ENCODE measurements at regions not wholly inside any gene's neighbourhood (a gene's known extent, or its start where the extent isn't known, plus 50 kb on each side); places are given as distances from the start of the nearest gene placed in this dataset.
"Not testable (repeated sequence)": the region's sequence is repeated elsewhere in the genome, so short reads cannot be mapped to it uniquely, and the experiment has no call there.

GRCh38 chr9:63296848-63297247, 1988.2 kb downstream of the FOXD4L5 start:
- POLR2A ChIA-PET: not testable (repeated sequence)

DNA sequence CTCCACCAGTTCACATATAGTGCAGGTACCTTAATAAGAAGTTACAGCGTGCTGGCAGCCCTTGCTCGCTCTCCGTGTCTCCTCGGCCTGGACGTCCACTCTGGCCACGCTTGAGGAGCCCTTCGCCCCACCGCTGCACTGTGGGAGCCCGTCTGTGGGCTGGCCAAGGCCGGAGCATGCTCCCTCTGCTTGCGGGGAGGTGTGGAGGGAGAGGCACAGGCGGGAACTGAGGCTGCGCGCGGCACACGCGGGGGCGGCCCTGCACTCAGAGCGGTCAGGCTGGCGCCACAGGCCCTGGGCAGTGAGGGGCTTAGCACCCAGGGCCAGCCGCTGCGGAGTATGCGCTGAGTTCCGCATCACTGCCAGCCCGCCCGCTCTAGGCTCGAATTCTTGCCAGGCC, 1988.6 kb downstream of the FOXD4L5 start:
- WGBS (ENCODE audit: insufficient coverage): no CpG with 5 or more reads among the region's 27 CpGs
- ATAC-seq (replicated peaks in 1 of 4): not testable (repeated sequence)

More at GRCh38 chr9:63296848-63297247, 1988.2 kb downstream of the FOXD4L5 start:
- CTCF ChIA-PET; H3K9me3 Mint-ChIP-seq; H3K27me3 ChIP-seq (replicated peaks in 1 of 2; ENCODE audit: control insufficient read depth in 2 of 2, extremely low read depth in 1 of 2, insufficient read depth in 2 of 2, low read length in 1 of 2); H3K36me3 ChIP-seq (ENCODE audit: control insufficient read depth in 2 of 2, extremely low read depth in 1 of 2, insufficient read depth in 1 of 2, low read length in 1 of 2); H3K4me1 ChIP-seq (ENCODE audit: control insufficient read depth in 1 of 2, extremely low read depth in 1 of 2, insufficient read depth in 2 of 2, low read length in 2 of 2); H3K9me3 ChIP-seq; H3K4me3 ChIP-seq (ENCODE audit: control insufficient read depth in 1 of 2, extremely low read depth in 1 of 2, low read length in 1 of 2); H3K4me3 Mint-ChIP-seq; H3K27me3 Mint-ChIP-seq; H3K27ac ChIP-seq (ENCODE audit: low read length); H3K4me1 Mint-ChIP-seq; DNase-seq; H3K36me3 Mint-ChIP-seq; ATAC-seq (replicated peaks in 1 of 4); H3K27ac Mint-ChIP-seq: not testable (repeated sequence)
- WGBS (ENCODE audit: insufficient coverage): 94% methylated on average over 2 of the region's 14 CpGs

DNA sequence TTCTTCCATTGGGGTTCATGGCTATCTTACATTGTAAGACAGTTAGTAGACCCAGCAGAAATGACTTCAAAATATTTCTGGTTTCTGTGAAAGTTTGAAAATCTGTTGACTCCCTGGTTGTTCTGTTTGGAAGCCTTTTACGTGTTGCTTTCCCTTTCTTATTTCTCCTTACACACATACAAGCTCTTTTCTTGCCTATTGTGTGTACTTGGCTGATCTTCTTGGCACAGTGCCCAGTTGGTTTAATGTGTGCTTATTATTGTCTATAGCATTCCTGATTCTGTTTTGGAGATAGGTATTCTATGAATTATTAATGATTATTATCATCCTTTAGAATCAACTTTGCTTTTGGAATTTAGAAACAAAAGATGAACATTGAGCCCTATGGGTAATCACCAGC, 1995.0 kb downstream of the FOXD4L5 start:
- H3K27me3 ChIP-seq (replicated peaks in 1 of 2; ENCODE audit: control insufficient read depth in 2 of 2, extremely low read depth in 1 of 2, insufficient read depth in 2 of 2, low read length in 1 of 2); CTCF ChIA-PET; POLR2A ChIA-PET; H3K4me1 Mint-ChIP-seq; H3K9me3 Mint-ChIP-seq; H3K27ac ChIP-seq (ENCODE audit: low read length); DNase-seq; H3K36me3 ChIP-seq (ENCODE audit: control insufficient read depth in 2 of 2, extremely low read depth in 1 of 2, insufficient read depth in 1 of 2, low read length in 1 of 2); H3K36me3 Mint-ChIP-seq; H3K27ac Mint-ChIP-seq; H3K27me3 Mint-ChIP-seq; H3K4me3 ChIP-seq (ENCODE audit: control insufficient read depth in 1 of 2, extremely low read depth in 1 of 2, low read length in 1 of 2); H3K4me3 Mint-ChIP-seq; H3K4me1 ChIP-seq (ENCODE audit: control insufficient read depth in 1 of 2, extremely low read depth in 1 of 2, insufficient read depth in 2 of 2, low read length in 2 of 2); ATAC-seq (replicated peaks in 1 of 4); H3K9me3 ChIP-seq: not testable (repeated sequence)
- WGBS (ENCODE audit: insufficient coverage): no CpG with 5 or more reads among the region's 1 CpG

More for the DNA sequence above, 1988.6 kb downstream of the FOXD4L5 start:
- H3K4me1 ChIP-seq (ENCODE audit: control insufficient read depth in 1 of 2, extremely low read depth in 1 of 2, insufficient read depth in 2 of 2, low read length in 2 of 2); H3K36me3 Mint-ChIP-seq; H3K27ac ChIP-seq (ENCODE audit: low read length); H3K27ac Mint-ChIP-seq; H3K4me3 ChIP-seq (ENCODE audit: control insufficient read depth in 1 of 2, extremely low read depth in 1 of 2, low read length in 1 of 2); H3K9me3 Mint-ChIP-seq; H3K27me3 ChIP-seq (replicated peaks in 1 of 2; ENCODE audit: control insufficient read depth in 2 of 2, extremely low read depth in 1 of 2, insufficient read depth in 2 of 2, low read length in 1 of 2); POLR2A ChIA-PET; H3K9me3 ChIP-seq; H3K27me3 Mint-ChIP-seq; H3K4me3 Mint-ChIP-seq; CTCF ChIA-PET; H3K4me1 Mint-ChIP-seq; H3K36me3 ChIP-seq (ENCODE audit: control insufficient read depth in 2 of 2, extremely low read depth in 1 of 2, insufficient read depth in 1 of 2, low read length in 1 of 2); DNase-seq: not testable (repeated sequence)

All from T-cell (primary cell).